GM12878 (cell line): ENCODE measurements at regions not wholly inside any gene's neighbourhood (a gene's known extent, or its start where the extent isn't known, plus 50 kb on each side); places are given as distances from the start of the nearest gene placed in this dataset.

ENCODE experiments used
- ATAC-seq: fragments of 200-7000 bp; cut with Tn5 transposase; 3 replicates; pipeline ENCODE4 v1.9.1; 2020; ENCODE audit warnings: mild to moderate bottlenecking, moderate library complexity
- BruUV-seq: library from RNA; stranded (reverse); fragments of 400-500 nt; replicated peaks from 2 replicates; lab custom pipeline; 2021; lab: Mats Ljungman, UMichigan
- CTCF ChIA-PET: fragments of 300-600 bp; sonication (Branson Sonifier 250); formaldehyde crosslinking; extraction: SDS; loops from one replicate; lab custom pipeline; 2021; ENCODE audit warnings: inconsistent platforms; lab: Yijun Ruan, JAX
- POLR2A ChIA-PET: fragments of 350-600 bp; formaldehyde crosslinking; extraction: SDS; loops from one replicate; lab custom pipeline; 2021; ENCODE audit warnings: inconsistent platforms; lab: Charles Lee
- RAD21 ChIA-PET: fragments of 300-600 bp; sonication (Branson Sonifier 250); formaldehyde crosslinking; loops from one replicate; lab custom pipeline; 2023; ENCODE audit warnings: antibody characterized with exemption; ENCODE audit not compliant: unreplicated experiment; lab: Charles Lee
- SMC1A ChIA-PET: fragments of 300-600 bp; sonication (Branson Sonifier 250); formaldehyde crosslinking; loops from one replicate; lab custom pipeline; 2023; ENCODE audit not compliant: unreplicated experiment, uncharacterized antibody; lab: Charles Lee
- DNase-seq: peaks from one replicate; pipeline ENCODE4 v3.0.0-alpha.2; 2011; ENCODE audit warnings: low read depth, low spot score
- FAIRE-seq: peaks from 3 replicates; lab custom pipeline; 2011; peaks lifted over from hg19 to GRCh38; lab: Jason Lieb, UNC
- H2AFZ ChIP-seq: 2 replicates; pipeline ENCODE4 v1.6.0; 2011; ENCODE audit warnings: low read depth, low read length, control low read depth; ENCODE audit not compliant: control insufficient read depth
- H3K27ac ChIP-seq: 2 replicates; pipeline ENCODE4 v1.5.1; 2011; ENCODE audit warnings: control low read depth; ENCODE audit not compliant: control insufficient read depth, insufficient read depth
- H3K27me3 ChIP-seq, 2 experiments: replicated peaks in 1 of 2; 2 replicates each; pipeline versions ENCODE4 v1.6.0 to v1.6.1; 2011; ENCODE audit warnings: low read length in 1 of 2; ENCODE audit not compliant: control insufficient read depth in 2 of 2, insufficient read depth in 2 of 2
- H3K36me3 ChIP-seq, 2 experiments: 2 replicates each; pipeline ENCODE4 v1.5.1; 2011; ENCODE audit warnings: low read length in 1 of 2; ENCODE audit not compliant: control insufficient read depth in 2 of 2, insufficient read depth in 2 of 2
- H3K4me1 ChIP-seq: 2 replicates; pipeline ENCODE4 v1.6.1; 2011; ENCODE audit warnings: mild to moderate bottlenecking, low read length, moderate library complexity, mixed read lengths; ENCODE audit not compliant: control insufficient read depth, insufficient read depth
- H3K4me2 ChIP-seq: 2 replicates; pipeline ENCODE4 v1.6.0; 2011; ENCODE audit warnings: control low read depth; ENCODE audit not compliant: control insufficient read depth, insufficient read depth
- H3K4me3 ChIP-seq: fragments of 200-600 bp; sonication (generic); 2 replicates; pipeline ENCODE4 v1.5.1; 2016
- H3K79me2 ChIP-seq: 2 replicates; pipeline ENCODE4 v1.6.0; 2011; ENCODE audit warnings: low read length; ENCODE audit not compliant: control insufficient read depth, insufficient read depth
- H3K9ac ChIP-seq: 2 replicates; pipeline ENCODE4 v1.8.0; 2011; ENCODE audit warnings: low read length, control low read depth, mixed read lengths; ENCODE audit not compliant: control insufficient read depth, insufficient read depth
- H3K9me3 ChIP-seq: replicated peaks from 3 replicates; pipeline ENCODE4 v1.5.1; 2011; ENCODE audit warnings: mild to moderate bottlenecking, low read length; ENCODE audit not compliant: control insufficient read depth, insufficient read depth
- H4K20me1 ChIP-seq: 2 replicates; pipeline ENCODE4 v1.6.0; 2011; ENCODE audit not compliant: control insufficient read depth, insufficient read depth
- CHD2 ChIP-seq: IDR thresholded peaks from 2 replicates; pipeline ENCODE4 v1.6.1; 2011; ENCODE audit warnings: low read depth, low read length, improper control_type of control experiment, borderline replicate concordance
- E2F8 ChIP-seq: fragments of 450-650 bp; IDR thresholded peaks from 2 replicates; pipeline ENCODE4 v1.6.1; 2018; ENCODE audit warnings: mild to moderate bottlenecking, low read depth, moderate library complexity; ENCODE audit not compliant: partially characterized antibody
- IKZF1 ChIP-seq: fragments of 450-650 bp; conservative IDR thresholded peaks from 2 replicates; pipeline ENCODE4 v1.6.1; 2017; ENCODE audit warnings: antibody characterized with exemption, mild to moderate bottlenecking
- KLF5 ChIP-seq: fragments of 450-650 bp; IDR thresholded peaks from 2 replicates; pipeline ENCODE4 v1.6.1; 2014; ENCODE audit warnings: mild to moderate bottlenecking; ENCODE audit not compliant: partially characterized antibody
- RAD51 ChIP-seq: fragments of 450-650 bp; IDR thresholded peaks from 2 replicates; pipeline ENCODE4 v1.6.1; 2016; ENCODE audit warnings: moderate library complexity, mild to moderate bottlenecking, inconsistent platforms
- SMAD5 ChIP-seq: IDR thresholded peaks from 2 replicates; pipeline ENCODE4 v1.6.1; 2016; ENCODE audit warnings: antibody characterized with exemption, low read depth
- WRNIP1 ChIP-seq: IDR thresholded peaks from 2 replicates; pipeline ENCODE4 v1.6.1; 2011; ENCODE audit warnings: low read depth, low read length, improper control_type of control experiment, borderline replicate concordance
- ZNF687 ChIP-seq: fragments of 450-650 bp; IDR thresholded peaks from 2 replicates; pipeline ENCODE4 v1.6.1; 2017; ENCODE audit warnings: mild to moderate bottlenecking, moderate library complexity
- WGBS: methylation state at CpG from one replicate; pipeline ENCODE4 v1.1.6; 2016; ENCODE audit warnings: low lambda C conversion rate; ENCODE audit not compliant: insufficient replicate concordance, insufficient coverage; ENCODE audit errors: missing lambda C conversion rate; 5-methylcytosine and 5-hydroxymethylcytosine counted together
- in situ Hi-C: fragments of 300-500 bp; cut with MboI; formaldehyde crosslinking; loops from 9 replicates; pipeline ENCODE4 v1.14.3; 2018; ENCODE audit warnings: mixed read lengths
- intact Hi-C: fragments of 100-400 bp; cut with micrococcal nuclease; formaldehyde crosslinking; loops from one replicate; pipeline ENCODE4 v1.14.2; 2022; ENCODE audit not compliant: unreplicated experiment

DNA sequence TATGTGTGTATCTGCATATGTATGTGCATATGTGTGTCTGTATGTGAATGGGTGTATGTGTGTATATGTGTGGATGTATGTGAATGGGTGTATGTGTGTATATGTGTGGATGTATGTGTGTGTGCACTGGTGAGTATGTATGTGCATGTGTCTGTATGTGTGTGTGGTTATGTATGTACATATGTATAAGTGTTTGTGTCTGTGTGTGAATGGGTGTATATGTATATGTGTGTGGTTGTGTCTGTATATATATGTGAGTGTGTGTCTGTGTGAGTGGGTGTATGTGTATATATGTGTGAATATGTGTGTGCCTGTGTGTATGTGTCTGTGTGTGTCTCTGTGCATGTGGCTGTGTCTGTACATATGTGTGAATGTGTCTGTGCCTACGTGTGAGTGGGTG is 748.4 kb upstream of the HS6ST1 start (continued):
- no peak for TF ChIP-seq E2F8

GRCh38 chr2:129067953-129068352 is 749.3 kb upstream of the HS6ST1 start:
- H3K4me3 ChIP-seq: no peak overlapping the region
- ChIA-PET CTCF (interaction anchor here (0.6 kb wide), 1 partner anchor 715 kb away, joined by 3 read pairs; no protein-coding TSS in a partner anchor), SMC1A (no interaction called here), POLR2A (no interaction called here), RAD21 (no interaction called here)
- WGBS: 21% methylated on average over 3 of the region's 3 CpGs
- no peaks in the 10 kb centered on the region for H3K9me3 ChIP-seq
- H3K9ac ChIP-seq: no peak overlapping the region
- H3K27ac ChIP-seq: no peak overlapping the region
- no peaks in the 10 kb centered on the region for H4K20me1 ChIP-seq
- H3K79me2 ChIP-seq: no peaks in the 10 kb centered on the region
- intact Hi-C loops: no loop called here
- ATAC-seq (no peak), FAIRE-seq (no peak), DNase-seq (no peak)
- H2AFZ ChIP-seq: no peak overlapping the region
- in situ Hi-C loops: no loop called here
- H3K36me3 ChIP-seq: no peaks in the 10 kb centered on the region
- no peaks in the 10 kb centered on the region for H3K27me3 ChIP-seq
- no peak for TF ChIP-seq ZNF687
- no peak for TF ChIP-seq WRNIP1
- no peak for TF ChIP-seq CHD2
- no peak for TF ChIP-seq KLF5
- TF ChIP-seq RAD51: no peak
- no peak for TF ChIP-seq SMAD5
- no peak for TF ChIP-seq IKZF1
- BruUV-seq: no TSS peak
- no peak overlapping the region for H3K4me2 ChIP-seq
- no peaks in the 10 kb centered on the region for H3K4me1 ChIP-seq
